Omental fat pad (tissue), 3 donors: ENCODE measurements at regions not wholly inside any gene's neighbourhood (a gene's known extent, or its start where the extent isn't known, plus 50 kb on each side); places are given as distances from the start of the nearest gene placed in this dataset.

Experiments
- ATAC-seq: fragments of 150-250 bp; one replicate; pipeline ENCODE4 v1.9.1; 2016; ENCODE audit warnings: mild to moderate bottlenecking, moderate library complexity; ENCODE audit not compliant: low FRiP score
- DNase-seq: peaks from one replicate; pipeline ENCODE4 v3.0.0-alpha.2; 2019; ENCODE audit warnings: low spot score
- TF ChIP-seq, protein P1 (sequence below), 3 donors: fragments of 450-650 bp; IDR thresholded peaks; one replicate each; pipeline ENCODE4 v1.5.1; 2016 to 2017; ENCODE audit warnings: antibody characterized with exemption in 3 of 3, mild to moderate bottlenecking in 3 of 3, moderate library complexity in 2 of 3

- DNase-seq: no peak
- TF ChIP-seq, protein P1, sequence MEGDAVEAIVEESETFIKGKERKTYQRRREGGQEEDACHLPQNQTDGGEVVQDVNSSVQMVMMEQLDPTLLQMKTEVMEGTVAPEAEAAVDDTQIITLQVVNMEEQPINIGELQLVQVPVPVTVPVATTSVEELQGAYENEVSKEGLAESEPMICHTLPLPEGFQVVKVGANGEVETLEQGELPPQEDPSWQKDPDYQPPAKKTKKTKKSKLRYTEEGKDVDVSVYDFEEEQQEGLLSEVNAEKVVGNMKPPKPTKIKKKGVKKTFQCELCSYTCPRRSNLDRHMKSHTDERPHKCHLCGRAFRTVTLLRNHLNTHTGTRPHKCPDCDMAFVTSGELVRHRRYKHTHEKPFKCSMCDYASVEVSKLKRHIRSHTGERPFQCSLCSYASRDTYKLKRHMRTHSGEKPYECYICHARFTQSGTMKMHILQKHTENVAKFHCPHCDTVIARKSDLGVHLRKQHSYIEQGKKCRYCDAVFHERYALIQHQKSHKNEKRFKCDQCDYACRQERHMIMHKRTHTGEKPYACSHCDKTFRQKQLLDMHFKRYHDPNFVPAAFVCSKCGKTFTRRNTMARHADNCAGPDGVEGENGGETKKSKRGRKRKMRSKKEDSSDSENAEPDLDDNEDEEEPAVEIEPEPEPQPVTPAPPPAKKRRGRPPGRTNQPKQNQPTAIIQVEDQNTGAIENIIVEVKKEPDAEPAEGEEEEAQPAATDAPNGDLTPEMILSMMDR (IDR thresholded peaks at IDR 0.05): no peak
- no peak for ATAC-seq
Measured at GRCh38 chr18:56388571-56388970, 249.8 kb downstream of the TXNL1 start.

DNA sequence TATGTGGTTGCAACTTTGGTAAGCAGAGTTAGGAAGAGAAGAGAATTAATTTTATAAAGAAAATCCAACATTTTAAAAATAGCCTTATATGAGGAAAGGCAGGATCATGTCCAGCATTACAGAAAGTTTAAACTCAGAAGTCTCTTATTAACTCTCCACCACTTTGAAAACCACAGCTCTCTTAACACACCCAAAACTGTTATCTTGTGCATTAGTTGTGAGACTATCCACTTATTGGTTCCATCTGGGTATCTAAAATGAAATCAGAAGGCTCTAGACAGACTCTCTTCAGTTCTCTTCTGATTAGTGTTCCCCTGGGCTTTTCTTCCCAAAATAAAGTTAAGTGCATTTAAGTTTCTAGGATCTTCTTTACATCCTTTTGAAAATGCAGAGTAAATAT lies 251.5 kb downstream of the TXNL1 start:
- no peak for DNase-seq
- TF ChIP-seq, protein P1 (IDR thresholded peaks at IDR 0.05): no peak
- no peak for ATAC-seq

GRCh38 chr18:56383349-56383748 lies 255.0 kb downstream of the TXNL1 start:
- no peak for ATAC-seq

GRCh38 chr18:56382541-56382940 lies 255.9 kb downstream of the TXNL1 start:
- ATAC-seq: no peak
- TF ChIP-seq, protein P1 (IDR thresholded peaks at IDR 0.05): no peak
- no peak for DNase-seq

More at GRCh38 chr18:56383349-56383748, 255.0 kb downstream of the TXNL1 start:
- TF ChIP-seq, protein P1 (IDR thresholded peaks at IDR 0.05): no peak
- DNase-seq: no peak

DNA sequence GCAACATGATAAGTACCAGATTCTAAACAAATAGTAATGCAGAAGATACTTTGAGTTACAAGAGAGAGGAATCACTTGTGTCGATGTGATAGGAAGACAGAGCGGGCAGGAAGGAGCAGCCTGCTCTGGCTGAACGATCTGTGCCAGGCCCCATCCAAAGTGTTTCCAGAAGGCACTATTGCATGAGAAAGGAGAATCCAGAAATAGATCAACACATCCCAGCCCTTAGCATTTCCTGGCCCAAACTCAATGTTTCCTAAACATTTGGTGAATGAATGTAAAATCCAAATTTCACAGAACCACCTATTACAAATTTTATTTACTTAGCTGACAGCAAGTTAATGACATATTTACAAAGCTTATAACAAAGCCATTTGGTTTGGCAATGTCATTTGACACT lies 257.2 kb downstream of the TXNL1 start:
- ATAC-seq: no peak
- TF ChIP-seq, protein P1 (IDR thresholded peaks at IDR 0.05): no peak
- DNase-seq: no peak

DNA sequence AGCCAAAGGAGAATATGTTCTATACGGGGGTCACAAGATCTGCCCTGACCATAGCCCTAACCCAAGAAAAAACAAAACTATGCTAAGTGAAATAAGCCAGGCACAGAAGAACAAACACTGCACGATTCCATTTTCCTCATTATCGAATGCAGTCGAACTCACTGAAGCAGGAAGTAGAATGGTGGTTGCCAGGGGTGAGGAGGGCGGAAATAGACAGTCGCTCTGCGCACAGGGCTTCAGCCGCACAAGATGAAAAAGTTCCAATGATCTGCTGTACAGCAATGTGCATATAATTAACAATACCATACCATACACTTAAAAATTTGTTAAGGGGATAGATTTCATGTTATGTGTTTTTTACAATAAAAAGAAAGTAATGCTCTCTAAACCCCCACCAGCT lies 257.7 kb downstream of the TXNL1 start:
- TF ChIP-seq, protein P1 (IDR thresholded peaks at IDR 0.05): no peak
- ATAC-seq: no peak

GRCh38 chr18:56379256-56379655 lies 259.1 kb downstream of the TXNL1 start:
- DNase-seq (no peak), ATAC-seq (no peak)

More for the DNA sequence above, 257.7 kb downstream of the TXNL1 start:
- DNase-seq: no peak

More at GRCh38 chr18:56379256-56379655, 259.1 kb downstream of the TXNL1 start:
- TF ChIP-seq, protein P1 (IDR thresholded peaks at IDR 0.05): no peak
